Activated CD4-positive, alpha-beta memory T cell treated with anti-CD3 and anti-CD28 coated beads for 36 hours (primary cell): ENCODE measurements at regions not wholly inside any gene's neighbourhood (a gene's known extent, or its start where the extent isn't known, plus 50 kb on each side); places are given as distances from the start of the nearest gene placed in this dataset.
"Not testable (repeated sequence)": the region's sequence is repeated elsewhere in the genome, so short reads cannot be mapped to it uniquely, and the experiment has no call there.

Experiments used
- CTCF ChIA-PET: fragments of 350-600 bp; sonication (Branson Sonifier 250); formaldehyde crosslinking; loops from one replicate; lab custom pipeline; 2021; ENCODE audit warnings: antibody characterized with exemption, inconsistent platforms; lab: Charles Lee
- POLR2A ChIA-PET: fragments of 350-600 bp; sonication (Branson Sonifier 250); formaldehyde crosslinking; loops from one replicate; lab custom pipeline; 2021; ENCODE audit warnings: antibody characterized with exemption; lab: Charles Lee
- DNase-seq: peaks from one replicate; pipeline ENCODE4 v3.0.0-alpha.2; 2020
- H3K27ac Mint-ChIP-seq: one replicate; pipeline ENCODE4 v1.8.0; 2021; ENCODE audit warnings: mixed read lengths
- H3K27me3 Mint-ChIP-seq: one replicate; pipeline ENCODE4 v1.8.0; 2021; ENCODE audit warnings: mixed read lengths
- H3K36me3 Mint-ChIP-seq: one replicate; pipeline ENCODE4 v1.8.0; 2021; ENCODE audit warnings: mixed read lengths
- H3K4me1 Mint-ChIP-seq: one replicate; pipeline ENCODE4 v1.8.0; 2021; ENCODE audit warnings: low read depth, mixed read lengths
- H3K4me3 Mint-ChIP-seq: one replicate; pipeline ENCODE4 v1.8.0; 2021; ENCODE audit warnings: mild to moderate bottlenecking, mixed read lengths
- H3K9me3 Mint-ChIP-seq: one replicate; pipeline ENCODE4 v1.8.0; 2021; ENCODE audit warnings: mixed read lengths
- intact Hi-C: fragments of 100-400 bp; cut with micrococcal nuclease; formaldehyde crosslinking; loops from one replicate; pipeline ENCODE4 v1.15.1; 2023

GRCh38 chrY:9226409-9226808 lies 110.9 kb upstream of the TSPY4 start:
- no peak for DNase-seq
- ChIA-PET CTCF (no interaction called here), POLR2A (no interaction called here)

DNA sequence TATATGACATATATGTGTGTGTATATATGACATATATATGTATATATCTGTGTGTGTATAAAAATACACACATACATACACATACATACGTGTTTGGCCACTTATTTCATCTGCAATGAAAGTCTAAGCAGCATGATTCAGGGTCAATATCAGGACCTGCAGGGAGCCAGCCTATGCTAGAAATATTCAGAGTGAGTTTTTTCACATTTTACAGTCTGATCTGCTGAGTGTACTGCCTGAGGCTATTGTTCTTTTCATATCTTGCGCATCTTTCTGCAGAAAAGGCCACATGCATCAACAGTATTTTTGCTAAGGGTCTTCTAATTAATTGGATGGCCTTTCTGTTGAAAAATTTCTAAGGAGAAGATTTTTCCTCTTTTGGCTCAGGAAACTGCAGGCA lies 80.0 kb upstream of the TSPY4 start:
- Mint-ChIP-seq H3K4me3 (no peak overlapping the region), H3K27me3 (no peaks in the 10 kb centered on the region), H3K9me3 (no peaks in the 10 kb centered on the region), H3K27ac (no peak overlapping the region), H3K4me1 (no peaks in the 10 kb centered on the region), H3K36me3 (no peaks in the 10 kb centered on the region)
- intact Hi-C loops = no loop called here
- no peak for DNase-seq
- ChIA-PET POLR2A (no interaction called here), CTCF (no interaction called here)

More at GRCh38 chrY:9226409-9226808, 110.9 kb upstream of the TSPY4 start:
- Mint-ChIP-seq H3K4me1 (no peaks in the 10 kb centered on the region), H3K4me3 (no peak overlapping the region), H3K27ac (no peak overlapping the region), H3K27me3 (no peaks in the 10 kb centered on the region), H3K36me3 (no peaks in the 10 kb centered on the region), H3K9me3 (no peaks in the 10 kb centered on the region)
- intact Hi-C loops = no loop called here

- Mint-ChIP-seq H3K9me3 (no peaks in the 10 kb centered on the region), H3K27ac (no peak overlapping the region), H3K4me3 (no peak overlapping the region), H3K36me3 (no peaks in the 10 kb centered on the region), H3K27me3 (no peaks in the 10 kb centered on the region), H3K4me1 (no peaks in the 10 kb centered on the region)
- no peak for DNase-seq
- ChIA-PET CTCF (no interaction called here), POLR2A (no interaction called here)
- intact Hi-C loops = no loop called here
Measured at GRCh38 chrY:9257725-9258124, 79.5 kb upstream of the TSPY4 start.

GRCh38 chrY:9259368-9259767 lies 77.9 kb upstream of the TSPY4 start:
- H3K36me3 Mint-ChIP-seq = no peaks in the 10 kb centered on the region
- no peaks in the 10 kb centered on the region for H3K27me3 Mint-ChIP-seq
- H3K27ac Mint-ChIP-seq = no peak overlapping the region
- POLR2A ChIA-PET = no interaction called here
- CTCF ChIA-PET = no interaction called here
- H3K4me3 Mint-ChIP-seq = no peak overlapping the region
- no peaks in the 10 kb centered on the region for H3K4me1 Mint-ChIP-seq
- intact Hi-C loops = no loop called here
- no peak for DNase-seq
- no peaks in the 10 kb centered on the region for H3K9me3 Mint-ChIP-seq

DNA sequence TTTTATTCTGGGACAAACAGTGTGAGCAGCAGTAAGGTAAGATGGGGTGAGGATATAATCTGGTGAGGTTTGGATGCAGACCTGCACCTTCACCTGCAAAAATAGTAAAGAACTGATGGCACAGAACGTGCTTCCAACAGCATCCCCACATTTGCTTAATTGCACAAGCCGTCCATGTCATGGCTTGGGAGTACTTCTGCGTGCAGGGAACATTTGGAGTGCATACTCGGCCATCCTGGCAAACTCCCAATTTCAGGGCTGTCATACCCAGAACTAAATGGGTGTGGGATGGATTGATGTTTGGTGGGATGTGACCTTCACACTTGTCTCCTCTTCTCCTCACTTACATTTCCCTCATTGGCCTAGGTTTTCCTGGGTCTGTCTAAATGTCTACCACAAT lies 76.8 kb upstream of the TSPY4 start:
- Mint-ChIP-seq H3K27me3 (no peaks in the 10 kb centered on the region), H3K27ac (no peak overlapping the region), H3K36me3 (no peaks in the 10 kb centered on the region), H3K4me1 (no peaks in the 10 kb centered on the region), H3K4me3 (no peak overlapping the region), H3K9me3 (no peaks in the 10 kb centered on the region)
- DNase-seq = no peak
- POLR2A ChIA-PET = no interaction called here
- CTCF ChIA-PET = no interaction called here
- intact Hi-C loops = no loop called here

DNA sequence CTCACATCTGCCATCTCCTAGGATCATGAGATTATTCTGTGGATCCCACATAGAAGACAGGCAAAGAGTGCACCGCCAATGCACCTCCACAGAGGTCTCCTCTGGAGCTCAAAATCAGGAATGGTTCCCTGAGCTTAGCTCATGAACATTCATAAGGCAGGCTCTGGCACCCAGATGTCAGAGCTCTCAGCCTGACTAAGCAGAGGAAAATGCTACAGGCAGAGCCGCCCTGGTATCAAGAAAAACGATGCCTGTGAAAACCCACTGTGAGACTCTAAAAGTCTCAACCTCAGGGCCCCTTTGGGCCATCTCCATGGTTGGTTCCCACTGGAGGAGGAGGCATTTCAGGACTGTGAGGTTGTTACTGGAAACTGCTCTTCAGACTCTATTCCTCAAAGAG lies 71.7 kb upstream of the TSPY4 start:
- ChIA-PET POLR2A (no interaction called here), CTCF (no interaction called here)
- Mint-ChIP-seq H3K36me3 (no peaks in the 10 kb centered on the region), H3K27ac (no peak overlapping the region), H3K27me3 (no peaks in the 10 kb centered on the region), H3K4me3 (no peak overlapping the region), H3K4me1 (no peaks in the 10 kb centered on the region), H3K9me3 (no peaks in the 10 kb centered on the region)
- no peak for DNase-seq
- intact Hi-C loops = no loop called here

- H3K4me3 Mint-ChIP-seq, H3K9me3 Mint-ChIP-seq, H3K27ac Mint-ChIP-seq, H3K27me3 Mint-ChIP-seq, H3K4me1 Mint-ChIP-seq, intact Hi-C loops, DNase-seq, CTCF ChIA-PET, H3K36me3 Mint-ChIP-seq, POLR2A ChIA-PET: not testable (repeated sequence)
Measured at GRCh38 chrY:9270351-9270750, 66.9 kb upstream of the TSPY4 start.

GRCh38 chrY:9272847-9273246 lies 64.4 kb upstream of the TSPY4 start:
- H3K27me3 Mint-ChIP-seq, DNase-seq, H3K4me3 Mint-ChIP-seq, H3K27ac Mint-ChIP-seq, H3K36me3 Mint-ChIP-seq, intact Hi-C loops, H3K9me3 Mint-ChIP-seq, POLR2A ChIA-PET, CTCF ChIA-PET, H3K4me1 Mint-ChIP-seq: not testable (repeated sequence)

DNA sequence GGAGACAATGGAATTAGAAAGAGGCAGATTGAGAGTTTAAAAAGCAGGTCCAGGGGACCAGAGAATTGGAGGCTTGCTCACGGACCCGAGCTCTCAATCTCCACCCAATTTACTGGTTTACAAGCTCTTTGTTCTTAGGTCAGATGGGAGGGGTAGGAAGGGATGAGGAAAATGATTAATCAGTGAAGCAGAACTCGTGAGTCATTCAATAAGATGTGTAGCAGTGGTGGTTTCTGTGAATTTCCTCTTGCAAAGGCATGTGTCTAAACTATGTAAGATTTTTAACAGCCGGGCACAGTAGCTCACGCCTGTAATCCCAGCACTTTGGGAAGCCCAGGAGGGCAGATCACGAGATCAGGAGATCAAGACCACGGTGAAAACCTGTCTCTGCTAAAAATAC lies 58.4 kb upstream of the TSPY4 start:
- H3K4me1 Mint-ChIP-seq, H3K9me3 Mint-ChIP-seq, CTCF ChIA-PET, POLR2A ChIA-PET, H3K27me3 Mint-ChIP-seq, H3K36me3 Mint-ChIP-seq, intact Hi-C loops, DNase-seq, H3K4me3 Mint-ChIP-seq, H3K27ac Mint-ChIP-seq: not testable (repeated sequence)
